K562 (cell line): ENCODE measurements at regions not wholly inside any gene's neighbourhood (a gene's known extent, or its start where the extent isn't known, plus 50 kb on each side); places are given as distances from the start of the nearest gene placed in this dataset.

Experiments
- BCOR ChIP-seq: fragments of 450-650 bp; IDR thresholded peaks from 2 replicates; pipeline ENCODE4 v1.6.1; 2016
- CBX5 ChIP-seq: IDR thresholded peaks from 2 replicates; pipeline ENCODE4 v1.6.1; 2014; ENCODE audit warnings: low read depth, borderline replicate concordance
- CREBBP ChIP-seq: IDR thresholded peaks from one replicate; pipeline ENCODE4 v1.6.1; 2012; ENCODE audit warnings: low read depth, mild to moderate bottlenecking, control low read depth, inconsistent platforms, low read length
- DEAF1 ChIP-seq: fragments of 450-650 bp; formaldehyde crosslinking; IDR thresholded peaks from 2 replicates; pipeline ENCODE4 v1.4.0; 2020; ENCODE audit warnings: mild to moderate bottlenecking, moderate library complexity
- HDAC2 ChIP-seq: fragments of 450-650 bp; IDR thresholded peaks from 2 replicates; pipeline ENCODE4 v1.6.1; 2016; ENCODE audit warnings: mild to moderate bottlenecking
- MITF ChIP-seq: IDR thresholded peaks from 2 replicates; pipeline ENCODE4 v1.6.1; 2014; ENCODE audit warnings: antibody characterized with exemption
- NFYB ChIP-seq: IDR thresholded peaks from 2 replicates; pipeline ENCODE4 v1.6.1; 2011; ENCODE audit warnings: mild to moderate bottlenecking, moderate library complexity; ENCODE audit not compliant: insufficient read length; ENCODE audit errors: extremely low read depth
- POU5F1 ChIP-seq: fragments of 150-350 bp; IDR thresholded peaks from 2 replicates; pipeline ENCODE4 v1.6.1; 2014; ENCODE audit warnings: borderline replicate concordance, low read length, low read depth, mild to moderate bottlenecking; ENCODE audit not compliant: partially characterized antibody
- RBM22 ChIP-seq: fragments of 200-400 bp; formaldehyde crosslinking; IDR thresholded peaks from 2 replicates; pipeline ENCODE4 v1.6.1; 2018; ENCODE audit warnings: low read length, low read depth; ENCODE audit not compliant: poor library complexity, severe bottlenecking
- THRA ChIP-seq: fragments of 450-650 bp; IDR thresholded peaks from 2 replicates; pipeline ENCODE4 v1.6.1; 2017; ENCODE audit warnings: mild to moderate bottlenecking, moderate library complexity
- ZBTB8A ChIP-seq: fragments of 450-650 bp; IDR thresholded peaks from 2 replicates; pipeline ENCODE4 v1.6.1; 2018; ENCODE audit warnings: mild to moderate bottlenecking, moderate library complexity; ENCODE audit not compliant: partially characterized antibody
- ZNF124 ChIP-seq: sonication (generic); formaldehyde crosslinking; IDR thresholded peaks from 2 replicates; pipeline ENCODE4 v1.8.1; 2022; ENCODE audit warnings: missing genetic modification reagents
- ZNF511 ChIP-seq: sonication (generic); formaldehyde crosslinking; IDR thresholded peaks from 2 replicates; pipeline ENCODE4 v1.8.0; 2022; ENCODE audit warnings: mild to moderate bottlenecking, missing genetic modification reagents
- ZNF699 ChIP-seq: fragments of 250-450 bp; sonication (Bioruptor Pico); IDR thresholded peaks from 2 replicates; pipeline ENCODE4 v1.8.0; 2021; ENCODE audit warnings: mild to moderate bottlenecking, moderate library complexity; ENCODE audit not compliant: insufficient replicate concordance
- ZNF778 ChIP-seq: fragments of 450-650 bp; formaldehyde crosslinking; IDR thresholded peaks from 2 replicates; pipeline ENCODE4 v1.4.0; 2020; ENCODE audit warnings: mild to moderate bottlenecking, moderate library complexity

GRCh38 chr2:43127208-43127940, 99.0 kb downstream of the ZFP36L2 start (continued):
- no peak for TF ChIP-seq MITF
- TF ChIP-seq DEAF1 (CRISPR knock-in tag): no peak
- no peak for TF ChIP-seq CREBBP
- no peak for TF ChIP-seq RBM22
- peak; percentile 96 for TF ChIP-seq BCOR
- no peak for TF ChIP-seq ZBTB8A
- no peak for TF ChIP-seq THRA
- no peak for TF ChIP-seq ZNF124 (CRISPR knock-in tag)
- TF ChIP-seq CBX5: peak; percentile 70; the same call in 1 of the 2 replicates
- TF ChIP-seq POU5F1: no peak
- TF ChIP-seq ZNF511 (CRISPR knock-in tag): no peak
- no peak for TF ChIP-seq ZNF699 (CRISPR knock-in tag)
- no peak for TF ChIP-seq ZNF778 (CRISPR knock-in tag)
- no peak for TF ChIP-seq NFYB
- peak; percentile 72; the same call in 1 of the 2 replicates for TF ChIP-seq HDAC2
